Right ventricle myocardium superior (tissue), 1 donor: ENCODE measurements at regions not wholly inside any gene's neighbourhood (a gene's known extent, or its start where the extent isn't known, plus 50 kb on each side); places are given as distances from the start of the nearest gene placed in this dataset.

ENCODE experiments used
- ATAC-seq: fragments of 200-7000 bp; cut with Tn5 transposase; one replicate; pipeline ENCODE4 v1.9.1; 2020; ENCODE audit warnings: mild to moderate bottlenecking; ENCODE audit not compliant: poor library complexity
- DNase-seq: peaks from one replicate; pipeline ENCODE4 v3.0.0-alpha.2; 2020
- intact Hi-C: fragments of 100-400 bp; cut with DNase I; formaldehyde crosslinking; loops from one replicate; pipeline ENCODE4 v1.11.2; 2022
- donor health status: DM: no; HTN: yes; CAD: no; lungs with severe emphysema.

DNA sequence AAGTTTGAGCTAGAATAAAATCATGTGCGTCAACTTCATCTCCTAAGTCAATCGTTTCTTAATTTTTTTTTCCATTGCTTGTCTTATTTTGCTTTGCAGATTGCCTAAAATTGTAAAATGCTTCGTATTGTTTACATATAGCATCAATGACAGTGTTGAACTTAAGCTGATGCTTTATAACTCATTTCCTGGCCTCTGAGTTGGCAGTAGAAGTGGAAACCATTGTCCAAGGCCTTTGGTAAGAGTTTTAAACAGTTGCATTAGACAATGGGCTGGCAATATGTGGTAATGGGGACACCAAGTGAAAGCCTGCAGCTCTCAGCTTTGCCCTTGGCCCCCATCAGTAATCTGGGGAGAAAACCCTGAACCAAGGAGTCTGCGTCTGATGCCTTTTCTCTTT, 154.8 kb upstream of the GAS1 start:
- ATAC-seq: no peak
- intact Hi-C loops: no loop called here
- DNase-seq: no peak

DNA sequence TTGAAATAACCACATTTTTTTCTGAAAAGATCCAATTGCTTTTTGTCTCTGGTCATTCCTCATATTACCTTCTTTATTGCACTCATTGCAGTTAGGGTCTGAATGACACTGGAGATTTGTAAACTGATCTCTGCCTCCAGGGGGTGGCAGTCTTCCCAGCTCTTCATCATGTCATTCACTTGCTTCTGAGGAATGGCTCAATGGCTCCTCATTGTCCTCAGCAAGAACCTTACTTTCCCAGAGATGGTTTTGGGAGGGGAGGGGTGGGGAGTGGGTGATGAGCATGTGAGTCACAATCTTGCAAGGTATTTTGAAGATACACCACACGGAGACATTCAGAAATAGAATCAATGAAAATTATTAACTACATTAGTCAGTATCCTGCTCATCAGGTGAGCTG, 159.8 kb upstream of the GAS1 start:
- ATAC-seq (no peak), DNase-seq (no peak)
- intact Hi-C loops: loop anchor here (5.0 kb wide), 1 partner anchor 60 kb away; no protein-coding TSS in a partner anchor

DNA sequence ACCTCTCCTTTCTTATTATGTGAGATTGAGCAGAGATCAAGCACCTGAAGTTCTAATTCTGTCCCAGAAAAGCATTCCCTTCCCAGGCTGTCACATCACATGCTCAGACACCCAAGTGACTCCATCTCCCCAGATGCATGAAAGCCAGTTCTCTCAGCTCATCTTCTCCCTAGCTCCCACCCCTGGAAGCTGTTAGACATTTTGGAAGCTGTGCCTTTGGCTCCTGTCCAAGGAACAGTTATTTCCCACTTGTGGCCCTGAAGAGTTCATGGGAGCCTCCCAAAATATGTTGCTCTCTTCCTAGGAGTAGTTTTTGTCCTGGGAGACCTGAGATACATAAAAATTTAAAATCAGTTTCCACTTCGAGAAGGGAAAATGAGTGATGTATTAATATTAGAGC, 161.4 kb upstream of the GAS1 start:
- no peak for DNase-seq
- intact Hi-C loops: loop anchor here (5.0 kb wide), 1 partner anchor 59 kb away; no protein-coding TSS in a partner anchor
- ATAC-seq: peak; percentile 93

DNA sequence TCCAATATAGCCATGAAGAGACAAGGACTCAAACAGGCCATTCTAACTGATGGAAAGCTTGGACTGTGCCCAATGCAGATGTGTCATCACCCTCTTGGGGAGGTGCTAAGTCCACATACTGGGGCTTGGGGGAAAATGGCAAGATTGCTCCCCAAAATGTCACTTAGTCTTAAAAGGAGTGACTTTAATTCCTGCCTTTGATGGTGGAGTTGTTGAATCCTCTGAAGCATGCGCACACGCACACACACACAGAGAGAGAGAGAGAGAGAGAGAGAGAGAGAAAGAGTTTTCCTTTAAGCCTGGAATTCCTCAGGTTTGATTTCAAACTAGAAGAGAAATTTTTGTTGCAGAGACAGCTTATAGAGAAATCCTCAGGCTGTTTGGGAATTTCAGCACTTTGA, 161.9 kb upstream of the GAS1 start:
- ATAC-seq: peak; percentile 52
- no peak for DNase-seq
- intact Hi-C loops: loop anchor here (5.0 kb wide), 1 partner anchor 58 kb away; no protein-coding TSS in a partner anchor

DNA sequence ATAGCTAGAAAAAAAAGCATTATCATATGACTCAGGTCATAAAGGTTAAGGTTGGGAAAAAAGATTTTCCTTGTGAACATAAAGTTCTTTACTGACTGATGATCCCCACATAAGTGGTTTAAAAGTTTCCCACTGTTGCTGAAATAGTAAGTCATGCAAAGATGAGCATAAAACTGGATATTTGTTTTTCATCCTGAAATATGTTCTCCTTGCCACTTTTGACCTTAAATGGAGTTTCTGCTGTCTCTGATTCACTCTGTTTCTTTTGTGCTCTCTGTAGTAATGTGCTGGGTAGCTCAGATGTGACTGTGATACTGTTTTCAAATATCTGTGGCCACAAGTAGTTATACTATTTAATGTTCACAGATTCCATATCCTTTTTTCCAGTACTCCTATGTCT, 162.5 kb upstream of the GAS1 start:
- ATAC-seq: no peak
- DNase-seq: no peak
- intact Hi-C loops: loop anchor here (5.0 kb wide), 1 partner anchor 57 kb away; no protein-coding TSS in a partner anchor

DNA sequence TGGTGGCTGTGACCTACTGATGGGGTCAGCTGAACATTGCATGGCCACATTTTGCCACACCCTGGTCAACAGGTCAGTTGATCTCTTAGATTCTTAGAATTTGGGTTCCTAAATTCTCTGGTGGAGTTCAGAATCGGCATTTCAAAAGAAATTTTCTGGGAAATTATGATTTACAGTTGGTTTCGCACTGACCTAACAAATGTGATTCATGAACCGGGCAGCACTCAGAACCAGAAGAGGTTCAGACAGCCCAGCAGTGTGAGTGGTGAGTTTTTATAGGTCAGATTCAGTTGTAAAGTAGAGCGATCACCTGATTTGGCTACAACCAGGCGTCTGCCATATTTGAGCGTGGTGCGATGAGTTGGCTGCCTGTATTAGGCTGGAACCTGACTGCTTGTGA, 163.7 kb upstream of the GAS1 start:
- intact Hi-C loops: no loop called here
- ATAC-seq: no peak
- DNase-seq: no peak

DNA sequence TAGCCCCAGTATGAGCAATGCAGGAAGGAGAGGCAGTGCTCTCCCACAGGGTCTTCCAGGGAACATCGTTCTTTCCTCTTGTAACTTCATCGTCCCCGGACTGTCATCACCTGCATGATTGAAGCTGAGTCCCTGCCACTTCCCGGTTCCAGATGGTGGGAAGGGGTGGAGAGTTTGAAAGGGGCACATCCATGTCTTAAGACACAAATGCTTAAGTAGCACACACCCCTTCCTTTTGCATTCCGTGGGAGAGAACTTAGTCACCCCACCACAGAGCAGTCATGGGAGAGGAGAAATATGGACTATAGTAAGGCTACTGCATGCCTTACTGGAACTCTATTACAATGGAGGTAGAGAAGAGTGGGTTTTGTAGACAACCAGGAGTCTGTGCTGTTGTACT, 165.3 kb upstream of the GAS1 start:
- ATAC-seq (no peak), DNase-seq (no peak)
- intact Hi-C loops: no loop called here

DNA sequence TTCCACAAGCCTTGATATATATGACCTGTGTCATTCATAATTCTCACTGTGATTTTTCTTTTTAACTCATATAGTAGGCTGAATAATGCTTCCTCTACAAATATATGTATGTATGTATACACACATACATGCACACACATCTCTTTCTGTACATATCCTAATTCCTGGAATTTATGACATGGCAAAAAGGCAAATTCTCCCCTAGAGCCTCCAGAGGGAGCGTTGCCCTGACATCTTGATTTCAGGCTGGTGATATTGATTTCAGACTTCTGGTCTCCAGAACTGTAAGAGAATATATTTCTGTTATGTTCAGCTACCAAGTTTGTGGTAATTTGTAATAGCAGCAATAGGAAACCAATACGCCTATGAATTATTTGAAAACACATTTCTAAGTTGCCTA, 166.6 kb upstream of the GAS1 start:
- no peak for ATAC-seq
- intact Hi-C loops: no loop called here
- DNase-seq: no peak

DNA sequence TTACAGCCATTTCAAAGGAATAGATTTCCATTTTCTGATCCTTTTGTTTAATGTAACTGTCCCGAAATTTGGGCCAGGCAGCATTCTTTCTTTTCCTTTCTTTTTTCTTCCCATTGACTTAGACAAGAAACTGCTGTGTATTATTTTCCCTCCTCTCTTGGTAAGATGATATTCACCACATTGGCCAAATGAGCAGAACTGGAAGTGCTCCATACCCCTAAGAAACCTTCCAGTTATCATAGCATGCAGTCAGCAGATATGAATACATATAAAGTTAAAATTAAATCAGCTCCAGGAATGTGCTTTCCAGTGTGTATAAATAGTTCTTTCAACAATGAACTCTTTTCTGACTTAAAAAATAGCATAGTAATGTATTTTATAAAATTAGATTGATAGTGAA, 168.5 kb upstream of the GAS1 start:
- intact Hi-C loops: no loop called here
- ATAC-seq (peak; percentile 54), DNase-seq (no peak)

DNA sequence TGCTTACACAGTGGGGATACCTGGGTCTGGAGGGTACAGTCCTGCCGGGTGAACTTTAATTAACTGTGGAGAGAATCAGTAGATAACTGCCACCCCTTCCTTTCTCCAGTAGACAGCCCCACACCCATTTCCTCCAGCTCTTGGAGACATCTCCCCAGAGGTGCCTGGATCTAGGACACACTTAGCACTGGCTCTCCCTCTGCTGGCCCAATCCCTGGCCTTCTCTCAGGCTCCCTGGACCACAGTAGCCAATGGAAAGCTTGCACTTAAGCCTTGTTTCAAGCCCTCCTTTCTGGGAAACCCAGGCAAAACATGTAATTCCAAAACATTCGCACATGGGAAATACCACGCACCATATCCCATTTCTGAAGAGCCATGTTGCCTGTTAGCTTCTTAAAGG, 169.2 kb upstream of the GAS1 start:
- intact Hi-C loops: no loop called here
- no peak for DNase-seq
- ATAC-seq: peak; percentile 49

DNA sequence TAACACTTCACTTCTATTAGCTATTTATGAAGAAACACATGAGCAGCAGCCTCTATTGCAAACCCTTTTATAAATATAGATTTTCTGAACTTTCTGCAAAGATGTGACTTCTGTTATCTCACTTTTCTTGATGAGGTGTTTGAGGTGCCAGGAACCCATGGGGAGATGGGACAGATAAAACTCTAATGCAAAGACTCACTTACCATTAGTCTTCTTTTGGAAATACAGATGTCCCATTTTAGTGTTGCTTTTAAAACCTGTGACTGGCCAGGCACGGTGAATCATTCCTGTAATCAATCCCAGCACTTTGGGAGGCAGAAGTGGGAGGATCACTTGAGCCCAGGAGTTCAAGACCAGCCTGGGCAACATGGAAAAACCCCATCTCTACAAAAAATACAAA, 171.3 kb upstream of the GAS1 start:
- no peak for ATAC-seq
- DNase-seq: no peak
- intact Hi-C loops: no loop called here

DNA sequence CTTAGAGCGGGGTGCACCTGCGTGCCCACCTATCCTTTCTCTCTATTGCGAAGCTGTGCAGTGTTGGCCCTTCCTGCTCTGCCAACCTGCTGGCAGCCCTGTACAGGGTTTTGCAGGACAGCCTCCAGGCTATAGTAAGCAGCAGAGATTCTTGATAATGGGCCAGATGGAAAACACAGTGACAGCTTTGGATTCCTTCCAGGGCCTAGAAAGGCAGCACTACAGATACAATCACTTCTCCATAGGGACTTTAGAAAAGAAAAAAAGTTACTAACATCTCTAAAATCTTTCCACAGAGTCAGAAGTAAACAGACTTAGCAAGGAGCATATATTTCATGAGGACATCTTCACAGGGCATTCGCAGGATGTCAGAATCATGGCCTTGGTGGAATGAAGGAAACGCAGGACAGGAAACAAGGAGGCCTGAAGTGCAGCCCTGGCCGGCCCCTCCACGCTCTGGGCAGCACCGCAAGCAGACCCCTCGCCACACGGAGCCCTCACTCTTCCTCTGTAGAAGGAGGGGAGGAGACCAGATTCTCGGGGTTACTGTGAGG, 172.1 kb upstream of the GAS1 start:
- peak; percentile 60 for DNase-seq
- intact Hi-C loops: no loop called here
- peak; percentile 88 for ATAC-seq

DNA sequence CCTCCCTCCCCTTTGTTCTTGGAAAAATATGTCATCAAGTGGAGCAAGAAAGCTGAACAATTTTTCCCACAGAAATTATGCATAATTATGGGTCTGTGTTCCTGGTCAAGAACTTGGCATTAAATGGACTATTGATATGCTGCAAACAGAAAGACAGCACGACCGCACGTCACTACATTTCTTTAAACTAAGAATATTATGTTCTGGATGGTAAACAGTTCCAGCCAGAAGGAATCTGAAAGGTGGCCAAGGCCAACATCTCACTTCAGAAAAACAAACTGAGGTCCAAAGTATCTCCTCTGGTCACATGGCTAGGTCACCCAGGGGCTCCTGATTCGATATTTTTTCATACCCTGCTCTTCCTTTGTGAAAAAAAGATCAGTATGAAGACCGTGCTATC, 173.3 kb upstream of the GAS1 start:
- no peak for DNase-seq
- intact Hi-C loops: no loop called here
- no peak for ATAC-seq

DNA sequence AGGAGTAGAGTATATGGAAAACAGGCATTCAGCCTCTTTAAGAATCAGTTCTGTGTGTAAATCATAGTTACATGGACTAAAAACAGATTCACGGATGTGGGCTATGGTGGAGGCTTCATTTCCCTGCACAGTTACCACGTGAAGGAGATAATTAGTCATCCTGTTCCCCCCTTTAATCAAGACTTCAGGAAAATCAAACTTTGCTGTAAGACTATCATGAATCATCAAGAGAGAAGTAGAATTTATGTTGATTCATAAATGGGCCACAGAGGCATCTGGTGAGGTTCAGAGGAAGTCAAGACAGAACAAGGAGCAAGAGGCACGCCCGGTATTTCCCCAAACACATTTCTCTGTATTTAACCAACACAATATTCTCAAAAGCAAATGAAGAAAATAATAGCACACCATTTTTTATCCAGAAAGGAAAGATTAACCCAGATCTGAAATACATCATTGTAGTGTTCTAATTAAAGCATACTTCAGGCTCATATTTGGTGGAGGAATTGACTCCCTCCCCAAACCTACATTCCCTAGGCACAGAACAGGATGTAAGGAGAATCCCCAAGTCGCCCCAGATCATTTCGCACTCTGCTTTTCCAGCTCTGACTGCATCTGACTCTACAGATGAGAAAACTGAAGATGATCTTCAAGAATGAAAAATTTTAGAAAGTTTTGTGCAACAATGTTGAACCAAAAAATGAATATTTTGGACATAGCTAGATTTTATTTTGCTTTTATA, 175.8 kb upstream of the GAS1 start:
- ATAC-seq (no peak), DNase-seq (no peak)
- intact Hi-C loops: no loop called here

DNA sequence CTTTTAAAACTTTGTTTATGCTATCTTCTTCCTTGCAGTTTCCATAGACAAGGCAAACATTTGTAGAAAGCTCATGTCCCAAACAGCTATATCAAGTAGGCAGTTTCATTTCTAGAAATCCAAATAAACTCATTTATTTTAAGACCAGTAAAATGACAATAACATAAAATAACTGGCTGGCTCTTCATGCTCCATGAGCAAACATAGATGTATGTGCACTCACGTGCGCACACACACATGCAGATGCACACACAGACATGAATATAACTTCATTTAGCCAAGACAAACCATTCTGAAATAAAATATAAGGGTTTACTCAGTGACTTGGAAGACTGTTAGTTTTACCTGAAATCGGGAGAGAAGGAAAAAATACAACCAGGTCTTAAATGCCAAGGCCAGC, 176.5 kb upstream of the GAS1 start:
- intact Hi-C loops: no loop called here
- DNase-seq (no peak), ATAC-seq (no peak)

DNA sequence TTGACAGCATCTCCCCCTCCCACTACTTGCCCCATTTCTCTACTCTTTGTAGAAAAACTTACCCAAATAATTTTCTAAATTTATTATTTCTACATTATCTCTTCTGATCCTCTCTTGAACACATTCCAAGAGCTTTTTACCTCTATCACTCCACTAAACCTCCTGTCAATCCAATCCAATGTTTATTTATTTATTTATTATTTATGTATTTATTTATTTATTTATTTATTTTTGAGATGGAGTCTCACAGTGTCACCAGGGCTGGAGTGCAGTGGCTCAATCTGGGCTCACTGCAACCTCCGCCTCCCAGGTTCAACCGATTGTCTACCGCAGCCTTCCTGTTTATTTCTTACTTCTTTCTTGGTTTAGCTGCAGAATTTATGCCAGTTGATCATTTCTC, 178.5 kb upstream of the GAS1 start:
- intact Hi-C loops: no loop called here
- ATAC-seq: no peak
- DNase-seq: no peak

DNA sequence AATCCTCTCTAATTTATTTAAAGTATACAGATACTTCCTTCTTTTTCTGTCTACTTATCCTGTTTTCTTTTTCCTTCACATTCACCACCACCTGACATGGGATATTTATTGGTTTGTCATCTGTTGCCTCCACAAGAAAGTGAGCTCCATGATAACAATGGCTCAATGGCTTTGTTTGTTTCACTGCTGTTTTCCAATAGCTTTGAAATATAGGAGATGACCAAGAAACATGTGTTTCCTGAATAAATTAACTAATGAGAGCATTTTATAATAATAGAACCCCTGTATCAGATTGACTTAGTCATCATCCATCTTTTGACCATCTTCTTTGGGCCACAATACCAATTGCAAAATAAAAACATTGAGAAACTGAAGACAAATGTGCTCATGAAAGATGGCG, 180.2 kb upstream of the GAS1 start:
- no peak for DNase-seq
- ATAC-seq: no peak
- intact Hi-C loops: no loop called here

DNA sequence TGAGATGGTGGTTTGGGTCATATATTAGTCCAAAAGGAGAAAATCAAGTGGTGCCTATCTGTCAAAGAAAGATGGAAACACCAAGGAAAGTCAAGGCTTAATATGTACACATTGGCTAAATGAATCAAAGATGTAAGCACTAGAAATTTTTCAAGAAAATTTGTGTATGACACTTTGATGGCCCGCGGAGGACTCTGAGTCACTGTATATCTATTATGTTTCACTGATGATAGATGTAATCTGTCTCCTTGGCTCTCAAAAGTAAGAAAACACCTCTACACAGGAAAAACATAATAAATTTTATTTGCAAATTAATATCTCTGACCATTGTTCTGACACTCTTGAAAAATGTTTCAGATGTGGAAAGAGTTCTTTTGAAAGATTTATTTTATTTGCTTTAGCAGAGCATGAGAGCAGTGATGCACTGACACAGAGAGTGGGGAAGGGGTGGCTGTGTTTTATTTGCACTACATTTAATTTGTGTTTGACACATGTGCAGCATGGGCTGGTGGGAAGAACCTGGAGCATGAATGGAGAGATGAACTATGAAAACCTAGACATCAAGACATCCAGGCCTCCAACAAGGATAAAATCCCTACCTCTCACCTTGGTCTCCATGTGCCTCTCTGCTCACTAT, 180.8 kb upstream of the GAS1 start:
- intact Hi-C loops: no loop called here

DNA sequence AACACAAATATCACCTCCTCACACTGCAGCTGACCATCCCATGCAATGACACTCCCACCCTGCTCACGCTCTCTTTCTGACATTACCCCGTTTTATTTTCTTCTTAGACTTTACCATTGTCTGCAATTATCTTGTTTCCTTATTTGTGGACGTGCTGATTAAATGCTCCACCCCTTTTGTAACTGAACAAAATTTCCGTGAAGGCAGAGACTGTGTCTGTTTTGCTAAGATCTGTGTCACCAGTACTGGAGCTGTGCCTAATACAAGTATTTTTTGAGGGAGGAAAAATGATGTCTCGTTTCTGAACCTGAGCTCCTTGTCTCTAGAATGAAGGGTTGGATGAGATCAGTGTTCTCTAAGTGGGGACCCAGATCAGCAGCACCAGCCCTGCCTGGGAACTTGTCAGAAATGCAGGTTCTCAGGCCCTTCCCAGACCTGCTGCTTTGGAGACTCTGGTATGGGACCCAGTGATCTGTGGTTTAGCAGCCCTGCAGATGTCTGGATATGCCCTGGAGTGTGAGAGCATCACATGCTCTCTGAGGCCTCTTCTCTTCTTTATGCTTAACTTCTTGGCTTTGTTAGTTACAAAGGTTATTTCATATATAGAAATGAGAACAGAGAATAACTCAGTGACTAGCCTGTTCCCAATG, 181.7 kb upstream of the GAS1 start:
- ATAC-seq: no peak
- DNase-seq: no peak
- intact Hi-C loops: no loop called here

More for the DNA sequence above, 180.8 kb upstream of the GAS1 start:
- DNase-seq (no peak), ATAC-seq (no peak)

DNA sequence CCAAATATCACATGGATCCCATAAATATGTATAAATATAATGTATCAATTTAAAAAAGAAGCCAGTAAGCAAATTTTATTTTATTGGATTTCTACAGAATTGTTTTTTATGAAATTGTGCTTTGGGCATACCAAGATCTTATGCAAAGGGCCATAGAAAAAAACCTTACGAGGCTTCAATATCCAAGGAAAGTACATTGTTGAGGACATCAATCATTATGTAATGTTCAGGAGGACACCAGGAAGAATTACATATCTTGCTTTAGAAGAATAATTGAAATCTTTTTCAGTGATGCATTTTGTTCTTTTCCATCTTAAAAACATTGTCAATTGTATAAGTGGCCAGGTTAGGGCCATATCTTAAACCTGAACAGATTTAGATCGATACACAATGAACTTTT, 187.8 kb upstream of the GAS1 start:
- intact Hi-C loops: no loop called here
- DNase-seq: no peak
- no peak for ATAC-seq
